ENCODE measurements at regions not wholly inside any gene's neighbourhood (a gene's known extent, or its start where the extent isn't known, plus 50 kb on each side); places are given as distances from the start of the nearest gene placed in this dataset.

GRCh38 chr13:53778937-53779336 is 750.3 kb downstream of the OLFM4 start:
- TF ChIP-seq, protein P1, sequence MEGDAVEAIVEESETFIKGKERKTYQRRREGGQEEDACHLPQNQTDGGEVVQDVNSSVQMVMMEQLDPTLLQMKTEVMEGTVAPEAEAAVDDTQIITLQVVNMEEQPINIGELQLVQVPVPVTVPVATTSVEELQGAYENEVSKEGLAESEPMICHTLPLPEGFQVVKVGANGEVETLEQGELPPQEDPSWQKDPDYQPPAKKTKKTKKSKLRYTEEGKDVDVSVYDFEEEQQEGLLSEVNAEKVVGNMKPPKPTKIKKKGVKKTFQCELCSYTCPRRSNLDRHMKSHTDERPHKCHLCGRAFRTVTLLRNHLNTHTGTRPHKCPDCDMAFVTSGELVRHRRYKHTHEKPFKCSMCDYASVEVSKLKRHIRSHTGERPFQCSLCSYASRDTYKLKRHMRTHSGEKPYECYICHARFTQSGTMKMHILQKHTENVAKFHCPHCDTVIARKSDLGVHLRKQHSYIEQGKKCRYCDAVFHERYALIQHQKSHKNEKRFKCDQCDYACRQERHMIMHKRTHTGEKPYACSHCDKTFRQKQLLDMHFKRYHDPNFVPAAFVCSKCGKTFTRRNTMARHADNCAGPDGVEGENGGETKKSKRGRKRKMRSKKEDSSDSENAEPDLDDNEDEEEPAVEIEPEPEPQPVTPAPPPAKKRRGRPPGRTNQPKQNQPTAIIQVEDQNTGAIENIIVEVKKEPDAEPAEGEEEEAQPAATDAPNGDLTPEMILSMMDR (IDR thresholded peaks at IDR 0.05) = no peak
- TF ChIP-seq REST (IDR thresholded peaks at IDR 0.05; ENCODE audit: insufficient read depth in 1 of 2, low read depth in 2 of 2, low read length in 1 of 2) = no peak
- no peak for TF ChIP-seq POLR2AphosphoS5 (IDR thresholded peaks at IDR 0.05; ENCODE audit: low read depth, low read length)
- TF ChIP-seq SIN3A (IDR thresholded peaks at IDR 0.05; ENCODE audit: borderline replicate concordance, insufficient read depth, low read depth, low read length) = no peak

Measured in Panc1 (cell line).